Uterus (tissue), 3 donors: ENCODE measurements at regions not wholly inside any gene's neighbourhood (a gene's known extent, or its start where the extent isn't known, plus 50 kb on each side); places are given as distances from the start of the nearest gene placed in this dataset.

Source experiments
- DNase-seq, 2 donors: peaks; one replicate each; pipeline ENCODE4 v3.0.0-alpha.2; 2019 to 2020
- H3K27ac ChIP-seq, 2 donors: fragments of 200-600 bp; sonication (generic); 1 replicate in 1 of 2; 2 replicates in 1 of 2; pipeline ENCODE4 v1.5.1; 2016 to 2018
- H3K27me3 ChIP-seq, 2 donors: fragments of 200-600 bp; sonication (generic); one replicate each; pipeline ENCODE4 v1.5.1; 2018 to 2019; ENCODE audit warnings: control low read depth in 1 of 2
- H3K36me3 ChIP-seq, 2 donors: fragments of 200-600 bp; sonication (generic); one replicate each; pipeline ENCODE4 v1.5.1; 2019; ENCODE audit warnings: control low read depth in 1 of 2
- H3K4me1 ChIP-seq, 2 donors: fragments of 200-600 bp; sonication (generic); one replicate each; pipeline ENCODE4 v1.5.1; 2018 to 2019; ENCODE audit warnings: control low read depth in 1 of 2
- H3K4me3 ChIP-seq, 2 donors: fragments of 200-600 bp; sonication (generic); 1 replicate in 1 of 2; 2 replicates in 1 of 2; pipeline ENCODE4 v1.5.1; 2018 to 2019; ENCODE audit warnings: mild to moderate bottlenecking in 1 of 2
- H3K9me3 ChIP-seq, 2 donors: fragments of 200-600 bp; sonication (generic); one replicate each; pipeline ENCODE4 v1.5.1; 2019; ENCODE audit warnings: control low read depth in 1 of 2
- POLR2A ChIP-seq, 2 donors: fragments of 450-650 bp; IDR thresholded peaks; one replicate each; pipeline ENCODE4 v1.6.1; 2016; ENCODE audit warnings: antibody characterized with exemption in 2 of 2, mild to moderate bottlenecking in 1 of 2, moderate library complexity in 1 of 2
- intact Hi-C: fragments of 100-400 bp; cut with DNase I; formaldehyde crosslinking; loops from one replicate; pipeline ENCODE4 v1.15.1; 2023; ENCODE audit warnings: low total_unique reads
- TF ChIP-seq, protein P1 (sequence below), 4 experiments: fragments of 200-600 bp in 2 of 4; fragments of 450-650 bp in 2 of 4; sonication (generic) in 2 of 4; IDR thresholded peaks; one replicate each; pipeline ENCODE4 v1.5.1; 2016 to 2019; ENCODE audit warnings: antibody characterized with exemption in 4 of 4, mild to moderate bottlenecking in 2 of 4, moderate library complexity in 1 of 4
- donor health status: DM: yes; HTN: yes; CAD: no.

DNA sequence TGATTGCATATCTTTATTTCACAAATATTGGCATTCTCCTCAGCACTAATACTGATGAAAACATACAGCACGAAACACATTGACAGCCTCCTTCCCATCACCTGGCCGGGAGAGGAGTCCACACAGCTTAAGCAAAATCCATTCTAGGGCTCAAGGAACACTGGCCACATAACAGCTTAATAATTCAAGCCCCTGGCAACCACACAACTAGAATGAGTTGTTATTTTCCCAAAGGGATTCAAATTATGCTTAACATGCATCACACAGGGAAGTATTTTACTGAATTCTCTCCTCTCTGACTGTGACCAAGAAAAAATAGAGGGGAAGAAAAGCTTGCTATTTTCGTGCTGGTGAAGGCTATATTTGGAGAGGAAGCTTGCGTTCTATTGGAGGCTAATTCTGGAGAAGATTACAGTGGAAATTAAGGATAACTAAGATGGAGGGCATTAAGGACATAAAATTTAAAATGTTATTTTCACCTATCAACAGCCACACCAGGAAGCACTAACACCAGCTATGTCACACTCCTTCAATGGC lies 198.5 kb downstream of the ADGRG6 start:
- no peaks in the 10 kb centered on the region for H3K36me3 ChIP-seq
- no peaks in the 10 kb centered on the region for H3K4me1 ChIP-seq
- H3K27ac ChIP-seq = no peak overlapping the region
- H3K9me3 ChIP-seq = peaks cover 0 to 5% of the 10 kb centered on the region in 2 donors
- intact Hi-C loops = no loop called here
- H3K4me3 ChIP-seq = no peak overlapping the region
- no peak for DNase-seq
- no peaks in the 10 kb centered on the region for H3K27me3 ChIP-seq
- no peak for TF ChIP-seq POLR2A (IDR thresholded peaks at IDR 0.05)
- TF ChIP-seq, protein P1, sequence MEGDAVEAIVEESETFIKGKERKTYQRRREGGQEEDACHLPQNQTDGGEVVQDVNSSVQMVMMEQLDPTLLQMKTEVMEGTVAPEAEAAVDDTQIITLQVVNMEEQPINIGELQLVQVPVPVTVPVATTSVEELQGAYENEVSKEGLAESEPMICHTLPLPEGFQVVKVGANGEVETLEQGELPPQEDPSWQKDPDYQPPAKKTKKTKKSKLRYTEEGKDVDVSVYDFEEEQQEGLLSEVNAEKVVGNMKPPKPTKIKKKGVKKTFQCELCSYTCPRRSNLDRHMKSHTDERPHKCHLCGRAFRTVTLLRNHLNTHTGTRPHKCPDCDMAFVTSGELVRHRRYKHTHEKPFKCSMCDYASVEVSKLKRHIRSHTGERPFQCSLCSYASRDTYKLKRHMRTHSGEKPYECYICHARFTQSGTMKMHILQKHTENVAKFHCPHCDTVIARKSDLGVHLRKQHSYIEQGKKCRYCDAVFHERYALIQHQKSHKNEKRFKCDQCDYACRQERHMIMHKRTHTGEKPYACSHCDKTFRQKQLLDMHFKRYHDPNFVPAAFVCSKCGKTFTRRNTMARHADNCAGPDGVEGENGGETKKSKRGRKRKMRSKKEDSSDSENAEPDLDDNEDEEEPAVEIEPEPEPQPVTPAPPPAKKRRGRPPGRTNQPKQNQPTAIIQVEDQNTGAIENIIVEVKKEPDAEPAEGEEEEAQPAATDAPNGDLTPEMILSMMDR (IDR thresholded peaks at IDR 0.05) = no peak

DNA sequence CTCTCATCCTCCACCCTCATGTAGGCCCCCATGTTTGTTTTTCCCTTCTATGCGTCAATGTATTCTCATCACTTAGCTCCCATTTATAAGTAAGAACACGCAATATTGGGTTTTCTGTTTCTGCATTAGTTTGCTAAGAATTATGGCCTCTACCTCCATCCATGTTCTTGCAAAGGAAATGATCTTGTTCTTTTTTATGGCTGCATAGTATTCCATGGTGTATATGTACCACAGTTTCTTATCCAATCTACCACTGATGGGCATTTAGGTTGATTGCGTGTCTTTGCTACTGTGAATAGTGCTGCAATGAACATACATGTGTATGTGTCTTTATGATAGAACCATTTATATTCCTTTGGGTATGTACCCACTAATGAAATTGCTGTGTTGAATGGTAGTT lies 200.0 kb downstream of the ADGRG6 start:
- DNase-seq = no peak
- Histone ChIP-seq H3K9me3 (peaks cover 0 to 5% of the 10 kb centered on the region in 2 donors), H3K27ac (no peak overlapping the region), H3K4me1 (no peaks in the 10 kb centered on the region), H3K4me3 (no peak overlapping the region), H3K27me3 (no peaks in the 10 kb centered on the region), H3K36me3 (no peaks in the 10 kb centered on the region)
- intact Hi-C loops = no loop called here
- no peak for TF ChIP-seq POLR2A (IDR thresholded peaks at IDR 0.05)
- TF ChIP-seq, protein P1 (IDR thresholded peaks at IDR 0.05) = no peak

DNA sequence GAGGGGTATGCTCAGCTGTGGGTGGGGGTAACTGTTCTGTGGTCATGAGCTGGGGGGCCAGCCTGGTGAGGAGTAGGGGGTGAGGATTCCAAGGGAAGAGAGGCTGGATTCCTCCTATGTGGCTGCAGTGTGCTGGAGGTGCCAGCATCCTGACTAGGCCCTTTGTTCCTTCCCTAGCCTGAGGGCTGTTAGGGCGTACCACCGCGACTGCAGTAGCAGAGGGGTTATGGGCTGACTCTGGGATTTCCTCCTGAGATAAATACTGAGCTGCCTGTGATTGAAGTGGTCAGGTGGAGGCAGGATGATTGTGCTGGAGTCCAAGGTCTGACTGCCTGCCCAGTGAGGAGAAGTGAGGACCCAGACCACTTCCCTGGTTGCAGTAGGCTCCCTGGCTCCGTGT lies 205.3 kb downstream of the ADGRG6 start:
- Histone ChIP-seq H3K9me3 (peaks cover 0 to 9% of the 10 kb centered on the region in 2 donors), H3K4me3 (no peak overlapping the region), H3K36me3 (no peaks in the 10 kb centered on the region), H3K4me1 (no peaks in the 10 kb centered on the region), H3K27me3 (no peaks in the 10 kb centered on the region), H3K27ac (no peak overlapping the region)
- no peak for TF ChIP-seq POLR2A (IDR thresholded peaks at IDR 0.05)
- TF ChIP-seq, protein P1 (IDR thresholded peaks at IDR 0.05) = no peak
- no peak for DNase-seq
- intact Hi-C loops = no loop called here

DNA sequence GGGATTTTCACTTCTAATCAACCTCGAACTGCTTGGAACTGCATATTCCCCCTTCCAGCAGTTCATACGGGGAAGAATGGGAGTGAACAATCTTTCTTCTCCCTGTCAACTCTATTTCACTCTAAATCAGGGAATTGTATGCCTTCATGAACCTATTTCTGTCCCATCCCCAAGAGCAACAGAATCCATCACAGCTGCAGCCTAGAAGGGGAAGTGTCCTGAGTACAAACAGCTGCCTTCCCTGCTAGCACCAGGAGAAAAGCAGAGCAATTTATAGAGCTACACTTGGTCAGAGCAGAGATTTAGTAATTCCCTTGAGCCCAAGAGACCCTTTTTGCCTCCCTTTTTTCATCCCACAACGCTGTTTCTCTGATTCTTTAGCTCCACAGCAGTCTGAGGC lies 208.4 kb downstream of the ADGRG6 start:
- no peak for TF ChIP-seq POLR2A (IDR thresholded peaks at IDR 0.05)
- TF ChIP-seq, protein P1 (IDR thresholded peaks at IDR 0.05) = no peak
- H3K4me1 ChIP-seq = no peaks in the 10 kb centered on the region
- intact Hi-C loops = no loop called here

DNA sequence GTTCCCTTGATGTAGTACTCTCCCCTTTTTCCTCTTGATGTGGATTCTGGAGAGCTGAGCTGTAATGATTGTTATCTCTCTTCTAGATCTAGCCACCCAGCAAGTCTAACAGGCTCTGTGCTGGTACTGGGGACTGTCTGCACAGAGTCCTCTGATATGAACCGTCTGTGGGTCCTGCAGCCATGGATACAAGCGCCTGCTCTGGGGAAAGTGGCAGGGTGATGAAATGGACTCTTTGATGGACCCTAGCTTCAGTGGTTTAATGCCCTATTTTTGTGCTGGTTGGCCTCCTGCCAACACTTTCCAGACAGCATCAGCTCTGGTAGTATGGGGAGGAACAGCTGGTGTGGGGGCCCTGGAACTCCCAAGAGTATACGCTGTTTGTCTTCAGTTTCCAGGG lies 216.3 kb downstream of the ADGRG6 start:
- intact Hi-C loops = no loop called here
- Histone ChIP-seq H3K4me1 (no peaks in the 10 kb centered on the region), H3K27me3 (no peaks in the 10 kb centered on the region), H3K4me3 (no peak overlapping the region), H3K36me3 (no peaks in the 10 kb centered on the region), H3K27ac (no peak overlapping the region), H3K9me3 (no peaks in the 10 kb centered on the region)
- DNase-seq = no peak
- TF ChIP-seq, protein P1 (IDR thresholded peaks at IDR 0.05) = no peak
- TF ChIP-seq POLR2A (IDR thresholded peaks at IDR 0.05) = no peak

More for the DNA sequence above, 208.4 kb downstream of the ADGRG6 start:
- Histone ChIP-seq H3K9me3 (peaks cover 0 to 4% of the 10 kb centered on the region in 2 donors), H3K27ac (no peak overlapping the region), H3K27me3 (no peaks in the 10 kb centered on the region), H3K36me3 (no peaks in the 10 kb centered on the region), H3K4me3 (no peak overlapping the region)
- DNase-seq = no peak
